SK-N-SH treated with all-trans-retinoic acid at 6 μM for 48 hours (cell line): ENCODE measurements at regions not wholly inside any gene's neighbourhood (a gene's known extent, or its start where the extent isn't known, plus 50 kb on each side); places are given as distances from the start of the nearest gene placed in this dataset.

Experiments used
- ATAC-seq: fragments of 200-7000 bp; cut with Tn5 transposase; 3 replicates; pipeline ENCODE4 v1.9.1; 2020; ENCODE audit warnings: mild to moderate bottlenecking, moderate library complexity
- ARNTL ChIP-seq: fragments of 450-650 bp; formaldehyde crosslinking; IDR thresholded peaks from 2 replicates; pipeline ENCODE4 v1.5.0; 2020; ENCODE audit warnings: low read depth, mild to moderate bottlenecking, moderate library complexity, borderline replicate concordance
- BACH2 ChIP-seq: fragments of 250-450 bp; sonication (Bioruptor Pico); IDR thresholded peaks from 2 replicates; pipeline ENCODE4 v1.9.0; 2021; ENCODE audit warnings: mild to moderate bottlenecking, borderline replicate concordance
- CSDC2 ChIP-seq: fragments of 250-450 bp; sonication (Bioruptor Pico); IDR thresholded peaks from 2 replicates; pipeline ENCODE4 v1.5.0; 2020; ENCODE audit warnings: mild to moderate bottlenecking, moderate library complexity
- CSRNP3 ChIP-seq: fragments of 250-450 bp; sonication (Bioruptor Pico); IDR thresholded peaks from 2 replicates; pipeline ENCODE4 v1.5.1; 2021; ENCODE audit warnings: mild to moderate bottlenecking, moderate library complexity
- GLIS3 ChIP-seq: fragments of 250-450 bp; sonication (Bioruptor Pico); IDR thresholded peaks from 2 replicates; pipeline ENCODE4 v1.5.0; 2020; ENCODE audit warnings: mild to moderate bottlenecking, moderate library complexity
- ISL1 ChIP-seq: fragments of 250-450 bp; sonication (Bioruptor Pico); IDR thresholded peaks from 2 replicates; pipeline ENCODE4 v2.1.2; 2022; ENCODE audit warnings: mild to moderate bottlenecking, moderate library complexity
- OSR1 ChIP-seq: fragments of 250-450 bp; sonication (Bioruptor Pico); IDR thresholded peaks from 2 replicates; pipeline ENCODE4 v1.8.0; 2022; ENCODE audit warnings: moderate library complexity, mild to moderate bottlenecking, inconsistent platforms
- PATZ1 ChIP-seq: fragments of 250-450 bp; sonication (Bioruptor Pico); IDR thresholded peaks from 2 replicates; pipeline ENCODE4 v1.8.0; 2020; ENCODE audit warnings: mild to moderate bottlenecking, moderate library complexity, borderline replicate concordance
- POU6F1 ChIP-seq: fragments of 250-450 bp; sonication (Bioruptor Pico); IDR thresholded peaks from 2 replicates; pipeline ENCODE4 v1.8.0; 2021; ENCODE audit warnings: low read depth, mild to moderate bottlenecking, moderate library complexity, borderline replicate concordance
- PPARA ChIP-seq: fragments of 250-450 bp; sonication (Bioruptor Pico); IDR thresholded peaks from 2 replicates; pipeline ENCODE4 v1.5.0; 2020; ENCODE audit warnings: mild to moderate bottlenecking, borderline replicate concordance
- RARB ChIP-seq: fragments of 250-450 bp; sonication (Bioruptor Pico); IDR thresholded peaks from 2 replicates; pipeline ENCODE4 v1.8.0; 2021; ENCODE audit warnings: mild to moderate bottlenecking, moderate library complexity
- SNAI2 ChIP-seq: fragments of 250-450 bp; sonication (Bioruptor Pico); IDR thresholded peaks from 2 replicates; pipeline ENCODE4 v1.5.0; 2020; ENCODE audit warnings: mild to moderate bottlenecking, moderate library complexity
- TCF4 ChIP-seq: fragments of 250-450 bp; sonication (Bioruptor Pico); IDR thresholded peaks from 2 replicates; pipeline ENCODE4 v1.8.0; 2021; ENCODE audit warnings: mild to moderate bottlenecking, moderate library complexity, borderline replicate concordance
- TOX ChIP-seq: fragments of 250-450 bp; sonication (Bioruptor Pico); IDR thresholded peaks from 2 replicates; pipeline ENCODE4 v1.8.0; 2021; ENCODE audit warnings: mild to moderate bottlenecking, moderate library complexity, borderline replicate concordance
- ZC3H10 ChIP-seq: fragments of 250-450 bp; sonication (Bioruptor Pico); IDR thresholded peaks from 2 replicates; pipeline ENCODE4 v1.5.1; 2021; ENCODE audit warnings: mild to moderate bottlenecking, moderate library complexity
- ZFP3 ChIP-seq: fragments of 250-450 bp; sonication (Bioruptor Pico); IDR thresholded peaks from 2 replicates; pipeline ENCODE4 v1.5.0; 2020; ENCODE audit warnings: mild to moderate bottlenecking, moderate library complexity
- ZFP30 ChIP-seq: fragments of 450-650 bp; formaldehyde crosslinking; IDR thresholded peaks from 2 replicates; pipeline ENCODE4 v1.5.0; 2022; ENCODE audit warnings: mild to moderate bottlenecking, moderate library complexity
- ZNF565 ChIP-seq: fragments of 450-650 bp; formaldehyde crosslinking; conservative IDR thresholded peaks from 2 replicates; pipeline ENCODE4 v1.5.0; 2020; ENCODE audit warnings: low read depth, mild to moderate bottlenecking, moderate library complexity
- ZNF70 ChIP-seq: fragments of 450-650 bp; formaldehyde crosslinking; IDR thresholded peaks from 2 replicates; pipeline ENCODE4 v1.5.0; 2020; ENCODE audit warnings: mild to moderate bottlenecking, moderate library complexity
- ZNF8 ChIP-seq: fragments of 450-650 bp; formaldehyde crosslinking; IDR thresholded peaks from 2 replicates; pipeline ENCODE4 v1.5.0; 2020; ENCODE audit warnings: mild to moderate bottlenecking, moderate library complexity
- TF ChIP-seq, protein P1 (sequence below): fragments of 250-450 bp; sonication (Bioruptor Pico); IDR thresholded peaks from 2 replicates; pipeline ENCODE4 v1.5.0; 2020; ENCODE audit warnings: mild to moderate bottlenecking, moderate library complexity
- TF ChIP-seq, protein P2 (sequence below): fragments of 250-450 bp; sonication (Bioruptor Pico); IDR thresholded peaks from 2 replicates; pipeline ENCODE4 v1.5.1; 2020; ENCODE audit warnings: low read depth, mild to moderate bottlenecking, moderate library complexity

DNA sequence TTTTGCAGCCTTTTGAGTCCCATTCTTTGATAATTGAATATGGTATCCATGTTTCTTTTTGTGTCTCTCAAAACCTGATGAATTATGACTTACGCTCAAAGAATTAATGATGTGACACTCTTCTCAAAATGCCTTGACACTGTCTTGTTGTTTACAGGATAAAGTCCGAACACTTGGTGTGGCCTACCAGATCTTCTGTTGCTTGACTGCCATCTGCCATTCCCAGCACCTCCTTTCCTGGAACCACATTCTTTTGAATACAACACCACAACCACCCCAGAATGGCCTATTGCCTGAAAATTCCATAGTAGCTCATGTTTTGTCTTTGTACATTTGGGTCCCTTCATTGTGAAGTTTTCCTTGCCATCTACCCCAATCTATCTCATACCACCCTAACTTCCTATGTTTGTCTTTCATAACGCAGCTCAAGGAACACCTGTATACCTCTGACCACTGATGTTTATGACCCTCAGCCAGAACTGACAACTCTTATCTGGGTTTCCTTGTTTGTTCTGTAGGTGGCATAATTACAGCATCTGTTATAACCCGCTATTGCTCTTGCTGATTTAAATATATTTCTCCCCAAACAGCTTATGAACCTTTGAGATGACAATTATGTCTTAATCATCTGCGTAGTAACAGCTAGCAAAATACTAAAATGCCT lies 991.3 kb downstream of the RAB28 start:
- no peak for ATAC-seq
- TF ChIP-seq ZFP3: no peak
- no peak for TF ChIP-seq POU6F1 (CRISPR knock-in tag)
- TF ChIP-seq SNAI2: no peak
- TF ChIP-seq ZNF8: no peak
- TF ChIP-seq CSDC2 (CRISPR knock-in tag): no peak
- no peak for TF ChIP-seq PATZ1
- no peak for TF ChIP-seq TCF4 (CRISPR knock-in tag)
- TF ChIP-seq ZC3H10 (CRISPR knock-in tag): no peak
- no peak for TF ChIP-seq CSRNP3 (CRISPR knock-in tag)
- TF ChIP-seq RARB (CRISPR knock-in tag): no peak
- no peak for TF ChIP-seq ARNTL (CRISPR knock-in tag)
- TF ChIP-seq OSR1: no peak
- TF ChIP-seq, protein P1, sequence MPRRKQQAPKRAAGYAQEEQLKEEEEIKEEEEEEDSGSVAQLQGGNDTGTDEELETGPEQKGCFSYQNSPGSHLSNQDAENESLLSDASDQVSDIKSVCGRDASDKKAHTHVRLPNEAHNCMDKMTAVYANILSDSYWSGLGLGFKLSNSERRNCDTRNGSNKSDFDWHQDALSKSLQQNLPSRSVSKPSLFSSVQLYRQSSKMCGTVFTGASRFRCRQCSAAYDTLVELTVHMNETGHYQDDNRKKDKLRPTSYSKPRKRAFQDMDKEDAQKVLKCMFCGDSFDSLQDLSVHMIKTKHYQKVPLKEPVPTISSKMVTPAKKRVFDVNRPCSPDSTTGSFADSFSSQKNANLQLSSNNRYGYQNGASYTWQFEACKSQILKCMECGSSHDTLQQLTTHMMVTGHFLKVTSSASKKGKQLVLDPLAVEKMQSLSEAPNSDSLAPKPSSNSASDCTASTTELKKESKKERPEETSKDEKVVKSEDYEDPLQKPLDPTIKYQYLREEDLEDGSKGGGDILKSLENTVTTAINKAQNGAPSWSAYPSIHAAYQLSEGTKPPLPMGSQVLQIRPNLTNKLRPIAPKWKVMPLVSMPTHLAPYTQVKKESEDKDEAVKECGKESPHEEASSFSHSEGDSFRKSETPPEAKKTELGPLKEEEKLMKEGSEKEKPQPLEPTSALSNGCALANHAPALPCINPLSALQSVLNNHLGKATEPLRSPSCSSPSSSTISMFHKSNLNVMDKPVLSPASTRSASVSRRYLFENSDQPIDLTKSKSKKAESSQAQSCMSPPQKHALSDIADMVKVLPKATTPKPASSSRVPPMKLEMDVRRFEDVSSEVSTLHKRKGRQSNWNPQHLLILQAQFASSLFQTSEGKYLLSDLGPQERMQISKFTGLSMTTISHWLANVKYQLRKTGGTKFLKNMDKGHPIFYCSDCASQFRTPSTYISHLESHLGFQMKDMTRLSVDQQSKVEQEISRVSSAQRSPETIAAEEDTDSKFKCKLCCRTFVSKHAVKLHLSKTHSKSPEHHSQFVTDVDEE (CRISPR knock-in tag): no peak
- no peak for TF ChIP-seq ZNF70 (CRISPR knock-in tag)
- TF ChIP-seq GLIS3 (CRISPR knock-in tag): no peak
- TF ChIP-seq BACH2 (CRISPR knock-in tag): no peak

DNA sequence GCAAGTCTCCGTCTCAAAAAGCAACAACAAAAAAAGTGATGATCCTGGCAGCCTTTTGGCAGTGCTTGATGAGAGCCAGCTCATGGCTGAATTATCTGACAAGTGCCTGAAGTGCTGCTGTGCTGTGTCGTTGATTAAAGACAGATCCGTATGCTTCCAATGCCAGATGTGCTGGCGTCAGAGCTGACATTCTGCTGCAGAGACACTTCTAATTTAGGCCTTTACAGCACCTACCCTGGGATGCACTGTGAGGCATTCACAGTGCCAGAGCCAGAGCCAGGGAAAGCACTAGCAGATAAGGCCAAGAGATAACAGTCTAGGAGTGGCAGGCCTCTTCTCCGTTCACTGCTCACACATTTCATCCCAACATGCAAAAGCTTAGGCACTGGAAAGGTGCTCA lies 995.5 kb downstream of the RAB28 start:
- no peak; the same call in 2 of the 3 replicates for ATAC-seq
- TF ChIP-seq PPARA (CRISPR knock-in tag) (no peak), ZFP3 (no peak), ARNTL (CRISPR knock-in tag) (no peak), PATZ1 (no peak), CSDC2 (CRISPR knock-in tag) (no peak), TCF4 (CRISPR knock-in tag) (no peak), SNAI2 (no peak), POU6F1 (CRISPR knock-in tag) (no peak), TOX (no peak), GLIS3 (CRISPR knock-in tag) (no peak), ZNF565 (CRISPR knock-in tag) (no peak), RARB (CRISPR knock-in tag) (no peak), ZFP30 (CRISPR knock-in tag) (no peak), ISL1 (no peak)
- TF ChIP-seq, protein P1 (CRISPR knock-in tag): no peak
- TF ChIP-seq, protein P2, sequence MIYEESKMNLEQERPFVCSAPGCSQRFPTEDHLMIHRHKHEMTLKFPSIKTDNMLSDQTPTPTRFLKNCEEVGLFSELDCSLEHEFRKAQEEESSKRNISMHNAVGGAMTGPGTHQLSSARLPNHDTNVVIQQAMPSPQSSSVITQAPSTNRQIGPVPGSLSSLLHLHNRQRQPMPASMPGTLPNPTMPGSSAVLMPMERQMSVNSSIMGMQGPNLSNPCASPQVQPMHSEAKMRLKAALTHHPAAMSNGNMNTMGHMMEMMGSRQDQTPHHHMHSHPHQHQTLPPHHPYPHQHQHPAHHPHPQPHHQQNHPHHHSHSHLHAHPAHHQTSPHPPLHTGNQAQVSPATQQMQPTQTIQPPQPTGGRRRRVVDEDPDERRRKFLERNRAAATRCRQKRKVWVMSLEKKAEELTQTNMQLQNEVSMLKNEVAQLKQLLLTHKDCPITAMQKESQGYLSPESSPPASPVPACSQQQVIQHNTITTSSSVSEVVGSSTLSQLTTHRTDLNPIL (CRISPR knock-in tag): no peak
